WTC11 (cell line): ENCODE measurements at regions not wholly inside any gene's neighbourhood (a gene's known extent, or its start where the extent isn't known, plus 50 kb on each side); places are given as distances from the start of the nearest gene placed in this dataset.

Source experiments
- ATAC-seq: fragments of 200-7000 bp; cut with Tn5 transposase; 2 replicates; pipeline ENCODE4 v1.10.0; 2021; ENCODE audit warnings: mild to moderate bottlenecking, moderate library complexity
- CTCF ChIA-PET: fragments of 300-600 bp; sonication (Branson Sonifier 250); formaldehyde crosslinking; loops from one replicate; lab custom pipeline; 2021; ENCODE audit warnings: antibody characterized with exemption; lab: Charles Lee
- POLR2A ChIA-PET: fragments of 350-600 bp; sonication (Branson Sonifier 250); formaldehyde crosslinking; loops from one replicate; lab custom pipeline; 2021; ENCODE audit warnings: antibody characterized with exemption; lab: Charles Lee
- DNase-seq: peaks from one replicate; pipeline ENCODE4 v3.0.0; 2021; ENCODE audit warnings: low spot score
- H3K27ac Mint-ChIP-seq: 2 replicates; pipeline ENCODE4 v1.8.0; 2021; ENCODE audit warnings: mixed read lengths
- H3K27me3 Mint-ChIP-seq: 2 replicates; pipeline ENCODE4 v1.8.0; 2021; ENCODE audit warnings: low read depth, mild to moderate bottlenecking, moderate library complexity, mixed read lengths
- H3K36me3 Mint-ChIP-seq: 2 replicates; pipeline ENCODE4 v1.8.0; 2021; ENCODE audit warnings: mixed read lengths
- H3K4me1 Mint-ChIP-seq: 2 replicates; pipeline ENCODE4 v1.8.0; 2022; ENCODE audit warnings: mixed read lengths
- H3K4me3 Mint-ChIP-seq: 2 replicates; pipeline ENCODE4 v1.8.0; 2021; ENCODE audit warnings: mild to moderate bottlenecking, moderate library complexity, mixed read lengths
- H3K9me3 Mint-ChIP-seq: 2 replicates; pipeline ENCODE4 v1.8.0; 2021; ENCODE audit warnings: mixed read lengths
- CTCF ChIP-seq: fragments of 200-600 bp; IDR thresholded peaks from 2 replicates; pipeline ENCODE4 v1.8.0; 2022; ENCODE audit warnings: antibody characterized with exemption
- E2F1 ChIP-seq: sonication (generic); formaldehyde crosslinking; IDR thresholded peaks from 2 replicates; pipeline ENCODE4 v1.8.0; 2022; ENCODE audit warnings: mild to moderate bottlenecking, missing genetic modification reagents
- ESRRA ChIP-seq: sonication (generic); formaldehyde crosslinking; IDR thresholded peaks from 2 replicates; pipeline ENCODE4 v1.8.1; 2022; ENCODE audit warnings: mild to moderate bottlenecking, missing genetic modification reagents, borderline replicate concordance
- GABPB1 ChIP-seq: sonication (generic); formaldehyde crosslinking; IDR thresholded peaks from 2 replicates; pipeline ENCODE4 v1.8.1; 2023; ENCODE audit warnings: mild to moderate bottlenecking, missing genetic modification reagents
- GRHL2 ChIP-seq: fragments of 250-450 bp; sonication (Bioruptor Pico); IDR thresholded peaks from 2 replicates; pipeline ENCODE4 v1.8.0; 2022; ENCODE audit warnings: mild to moderate bottlenecking, moderate library complexity; ENCODE audit not compliant: insufficient replicate concordance, severe bottlenecking
- MYBL2 ChIP-seq: sonication (generic); formaldehyde crosslinking; IDR thresholded peaks from 2 replicates; pipeline ENCODE4 v1.8.1; 2023; ENCODE audit warnings: mild to moderate bottlenecking, moderate library complexity, missing genetic modification reagents
- PRRX2 ChIP-seq: fragments of 250-450 bp; sonication (Bioruptor Pico); IDR thresholded peaks from 2 replicates; pipeline ENCODE4 v1.8.0; 2021; ENCODE audit warnings: mild to moderate bottlenecking
- SMAD4 ChIP-seq: sonication (generic); formaldehyde crosslinking; IDR thresholded peaks from 2 replicates; pipeline ENCODE4 v1.8.0; 2022; ENCODE audit warnings: mild to moderate bottlenecking, missing genetic modification reagents
- TCF7 ChIP-seq: sonication (generic); formaldehyde crosslinking; IDR thresholded peaks from 2 replicates; pipeline ENCODE4 v1.8.0; 2022; ENCODE audit warnings: mild to moderate bottlenecking, low read depth, missing genetic modification reagents, moderate library complexity
- TEAD1 ChIP-seq: sonication (generic); formaldehyde crosslinking; IDR thresholded peaks from 2 replicates; pipeline ENCODE4 v1.8.0; 2022; ENCODE audit warnings: mild to moderate bottlenecking, missing genetic modification reagents
- TEAD4 ChIP-seq: sonication (generic); formaldehyde crosslinking; IDR thresholded peaks from 2 replicates; pipeline ENCODE4 v1.8.0; 2022; ENCODE audit warnings: mild to moderate bottlenecking, missing genetic modification reagents
- ZBTB43 ChIP-seq: sonication (generic); formaldehyde crosslinking; IDR thresholded peaks from 2 replicates; pipeline ENCODE4 v1.8.1; 2023; ENCODE audit warnings: mild to moderate bottlenecking, missing genetic modification reagents
- ZNF121 ChIP-seq: sonication (generic); formaldehyde crosslinking; IDR thresholded peaks from 2 replicates; pipeline ENCODE4 v1.8.0; 2023; ENCODE audit warnings: missing genetic modification reagents
- ZNF219 ChIP-seq: sonication (generic); formaldehyde crosslinking; IDR thresholded peaks from 2 replicates; pipeline ENCODE4 v1.8.0; 2023; ENCODE audit warnings: missing genetic modification reagents, mild to moderate bottlenecking, borderline replicate concordance
- ZNF263 ChIP-seq: sonication (generic); formaldehyde crosslinking; IDR thresholded peaks from 2 replicates; pipeline ENCODE4 v1.8.1; 2022; ENCODE audit warnings: low read depth, mild to moderate bottlenecking, moderate library complexity, missing genetic modification reagents
- ZNF416 ChIP-seq: fragments of 250-450 bp; sonication (Bioruptor Pico); IDR thresholded peaks from 2 replicates; pipeline ENCODE4 v1.9.0; 2021; ENCODE audit warnings: mild to moderate bottlenecking, inconsistent platforms
- TF ChIP-seq, protein P1 (sequence below): fragments of 250-450 bp; sonication (Bioruptor Pico); IDR thresholded peaks from 2 replicates; pipeline ENCODE4 v1.9.0; 2021; ENCODE audit warnings: mild to moderate bottlenecking
- TF ChIP-seq, protein P2 (sequence below): sonication (generic); formaldehyde crosslinking; IDR thresholded peaks from 2 replicates; pipeline ENCODE4 v1.8.1; 2022; ENCODE audit warnings: low read depth, missing genetic modification reagents, borderline replicate concordance
- TF ChIP-seq, protein P3 (sequence below): sonication (generic); formaldehyde crosslinking; IDR thresholded peaks from 2 replicates; pipeline ENCODE4 v1.8.1; 2023; ENCODE audit warnings: mild to moderate bottlenecking, missing genetic modification reagents, borderline replicate concordance
- TF ChIP-seq, protein P4 (sequence below): sonication (generic); formaldehyde crosslinking; IDR thresholded peaks from 2 replicates; pipeline ENCODE4 v1.8.1; 2022; ENCODE audit warnings: mild to moderate bottlenecking, moderate library complexity, missing genetic modification reagents

- ChIA-PET POLR2A (no interaction called here), CTCF (no interaction called here)
- ATAC-seq (no peak), DNase-seq (no peak)
- peaks cover 19% of the 10 kb centered on the region for H3K9me3 Mint-ChIP-seq
- H3K27me3 Mint-ChIP-seq, result no peaks in the 10 kb centered on the region
- no peaks in the 10 kb centered on the region for H3K4me1 Mint-ChIP-seq
- H3K4me3 Mint-ChIP-seq, result no peak overlapping the region
- TF ChIP-seq CTCF, result no peak
- no peak for TF ChIP-seq ZBTB43 (CRISPR knock-in tag)
- TF ChIP-seq, protein P1, sequence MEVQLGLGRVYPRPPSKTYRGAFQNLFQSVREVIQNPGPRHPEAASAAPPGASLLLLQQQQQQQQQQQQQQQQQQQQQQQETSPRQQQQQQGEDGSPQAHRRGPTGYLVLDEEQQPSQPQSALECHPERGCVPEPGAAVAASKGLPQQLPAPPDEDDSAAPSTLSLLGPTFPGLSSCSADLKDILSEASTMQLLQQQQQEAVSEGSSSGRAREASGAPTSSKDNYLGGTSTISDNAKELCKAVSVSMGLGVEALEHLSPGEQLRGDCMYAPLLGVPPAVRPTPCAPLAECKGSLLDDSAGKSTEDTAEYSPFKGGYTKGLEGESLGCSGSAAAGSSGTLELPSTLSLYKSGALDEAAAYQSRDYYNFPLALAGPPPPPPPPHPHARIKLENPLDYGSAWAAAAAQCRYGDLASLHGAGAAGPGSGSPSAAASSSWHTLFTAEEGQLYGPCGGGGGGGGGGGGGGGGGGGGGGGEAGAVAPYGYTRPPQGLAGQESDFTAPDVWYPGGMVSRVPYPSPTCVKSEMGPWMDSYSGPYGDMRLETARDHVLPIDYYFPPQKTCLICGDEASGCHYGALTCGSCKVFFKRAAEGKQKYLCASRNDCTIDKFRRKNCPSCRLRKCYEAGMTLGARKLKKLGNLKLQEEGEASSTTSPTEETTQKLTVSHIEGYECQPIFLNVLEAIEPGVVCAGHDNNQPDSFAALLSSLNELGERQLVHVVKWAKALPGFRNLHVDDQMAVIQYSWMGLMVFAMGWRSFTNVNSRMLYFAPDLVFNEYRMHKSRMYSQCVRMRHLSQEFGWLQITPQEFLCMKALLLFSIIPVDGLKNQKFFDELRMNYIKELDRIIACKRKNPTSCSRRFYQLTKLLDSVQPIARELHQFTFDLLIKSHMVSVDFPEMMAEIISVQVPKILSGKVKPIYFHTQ (CRISPR knock-in tag), result no peak
- no peak for TF ChIP-seq ESRRA
- no peak for TF ChIP-seq GRHL2 (CRISPR knock-in tag)
- no peak for TF ChIP-seq TEAD1 (CRISPR knock-in tag)
- TF ChIP-seq ZNF121 (CRISPR knock-in tag), result no peak
- TF ChIP-seq TEAD4 (CRISPR knock-in tag), result no peak
- TF ChIP-seq SMAD4 (CRISPR knock-in tag), result no peak
- no peak for TF ChIP-seq GABPB1 (CRISPR knock-in tag)
- no peak for TF ChIP-seq MYBL2
- TF ChIP-seq, protein P2, sequence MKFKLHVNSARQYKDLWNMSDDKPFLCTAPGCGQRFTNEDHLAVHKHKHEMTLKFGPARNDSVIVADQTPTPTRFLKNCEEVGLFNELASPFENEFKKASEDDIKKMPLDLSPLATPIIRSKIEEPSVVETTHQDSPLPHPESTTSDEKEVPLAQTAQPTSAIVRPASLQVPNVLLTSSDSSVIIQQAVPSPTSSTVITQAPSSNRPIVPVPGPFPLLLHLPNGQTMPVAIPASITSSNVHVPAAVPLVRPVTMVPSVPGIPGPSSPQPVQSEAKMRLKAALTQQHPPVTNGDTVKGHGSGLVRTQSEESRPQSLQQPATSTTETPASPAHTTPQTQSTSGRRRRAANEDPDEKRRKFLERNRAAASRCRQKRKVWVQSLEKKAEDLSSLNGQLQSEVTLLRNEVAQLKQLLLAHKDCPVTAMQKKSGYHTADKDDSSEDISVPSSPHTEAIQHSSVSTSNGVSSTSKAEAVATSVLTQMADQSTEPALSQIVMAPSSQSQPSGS (CRISPR knock-in tag), result no peak
- TF ChIP-seq ZNF263 (CRISPR knock-in tag), result no peak
- TF ChIP-seq TCF7 (CRISPR knock-in tag), result no peak
- TF ChIP-seq ZNF416 (CRISPR knock-in tag), result no peak
- no peak for TF ChIP-seq PRRX2 (CRISPR knock-in tag)
- TF ChIP-seq, protein P3, sequence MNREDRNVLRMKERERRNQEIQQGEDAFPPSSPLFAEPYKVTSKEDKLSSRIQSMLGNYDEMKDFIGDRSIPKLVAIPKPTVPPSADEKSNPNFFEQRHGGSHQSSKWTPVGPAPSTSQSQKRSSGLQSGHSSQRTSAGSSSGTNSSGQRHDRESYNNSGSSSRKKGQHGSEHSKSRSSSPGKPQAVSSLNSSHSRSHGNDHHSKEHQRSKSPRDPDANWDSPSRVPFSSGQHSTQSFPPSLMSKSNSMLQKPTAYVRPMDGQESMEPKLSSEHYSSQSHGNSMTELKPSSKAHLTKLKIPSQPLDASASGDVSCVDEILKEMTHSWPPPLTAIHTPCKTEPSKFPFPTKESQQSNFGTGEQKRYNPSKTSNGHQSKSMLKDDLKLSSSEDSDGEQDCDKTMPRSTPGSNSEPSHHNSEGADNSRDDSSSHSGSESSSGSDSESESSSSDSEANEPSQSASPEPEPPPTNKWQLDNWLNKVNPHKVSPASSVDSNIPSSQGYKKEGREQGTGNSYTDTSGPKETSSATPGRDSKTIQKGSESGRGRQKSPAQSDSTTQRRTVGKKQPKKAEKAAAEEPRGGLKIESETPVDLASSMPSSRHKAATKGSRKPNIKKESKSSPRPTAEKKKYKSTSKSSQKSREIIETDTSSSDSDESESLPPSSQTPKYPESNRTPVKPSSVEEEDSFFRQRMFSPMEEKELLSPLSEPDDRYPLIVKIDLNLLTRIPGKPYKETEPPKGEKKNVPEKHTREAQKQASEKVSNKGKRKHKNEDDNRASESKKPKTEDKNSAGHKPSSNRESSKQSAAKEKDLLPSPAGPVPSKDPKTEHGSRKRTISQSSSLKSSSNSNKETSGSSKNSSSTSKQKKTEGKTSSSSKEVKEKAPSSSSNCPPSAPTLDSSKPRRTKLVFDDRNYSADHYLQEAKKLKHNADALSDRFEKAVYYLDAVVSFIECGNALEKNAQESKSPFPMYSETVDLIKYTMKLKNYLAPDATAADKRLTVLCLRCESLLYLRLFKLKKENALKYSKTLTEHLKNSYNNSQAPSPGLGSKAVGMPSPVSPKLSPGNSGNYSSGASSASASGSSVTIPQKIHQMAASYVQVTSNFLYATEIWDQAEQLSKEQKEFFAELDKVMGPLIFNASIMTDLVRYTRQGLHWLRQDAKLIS (CRISPR knock-in tag), result no peak
- no peak for TF ChIP-seq ZNF219
- TF ChIP-seq E2F1, result no peak
- TF ChIP-seq, protein P4, sequence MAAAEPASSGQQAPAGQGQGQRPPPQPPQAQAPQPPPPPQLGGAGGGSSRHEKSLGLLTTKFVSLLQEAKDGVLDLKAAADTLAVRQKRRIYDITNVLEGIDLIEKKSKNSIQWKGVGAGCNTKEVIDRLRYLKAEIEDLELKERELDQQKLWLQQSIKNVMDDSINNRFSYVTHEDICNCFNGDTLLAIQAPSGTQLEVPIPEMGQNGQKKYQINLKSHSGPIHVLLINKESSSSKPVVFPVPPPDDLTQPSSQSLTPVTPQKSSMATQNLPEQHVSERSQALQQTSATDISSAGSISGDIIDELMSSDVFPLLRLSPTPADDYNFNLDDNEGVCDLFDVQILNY (CRISPR knock-in tag), result no peak
- H3K27ac Mint-ChIP-seq, result no peak overlapping the region
- peaks cover 8% of the 10 kb centered on the region for H3K36me3 Mint-ChIP-seq
These were observed 187.6 kb upstream of the CST7 start for GRCh38 chr20:24761220-24762065.
